NCI-H1092 (cell line): ENCODE measurements at regions not wholly inside any gene's neighbourhood (a gene's known extent, or its start where the extent isn't known, plus 50 kb on each side); places are given as distances from the start of the nearest gene placed in this dataset.
"Not testable (repeated sequence)": the region's sequence is repeated elsewhere in the genome, so short reads cannot be mapped to it uniquely, and the experiment has no call there.

Source experiments
- DNase-seq: peaks from one replicate; lab custom pipeline; 2025; lab: John Stamatoyannopoulos, UW

DNA sequence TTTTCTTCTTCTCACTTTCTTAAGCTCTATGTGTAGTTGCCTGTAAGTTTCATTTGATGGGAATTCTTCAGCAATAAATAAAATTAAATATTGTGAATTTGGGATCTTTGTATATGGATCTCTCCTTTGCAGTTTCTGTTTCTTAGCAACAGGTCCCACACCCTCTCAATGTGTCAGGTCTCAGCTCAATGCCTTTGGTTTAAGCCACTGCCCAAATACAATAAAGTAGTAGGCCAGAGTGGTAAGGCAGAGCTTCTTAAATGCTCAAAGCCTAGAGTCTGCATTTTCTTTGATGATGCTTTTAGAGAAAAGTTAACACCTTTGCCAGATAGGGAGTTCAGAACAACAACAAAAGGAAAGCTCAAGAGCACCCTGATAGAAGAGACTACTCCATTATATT, 343.7 kb downstream of the NSUN3 start:
- no peak for DNase-seq

DNA sequence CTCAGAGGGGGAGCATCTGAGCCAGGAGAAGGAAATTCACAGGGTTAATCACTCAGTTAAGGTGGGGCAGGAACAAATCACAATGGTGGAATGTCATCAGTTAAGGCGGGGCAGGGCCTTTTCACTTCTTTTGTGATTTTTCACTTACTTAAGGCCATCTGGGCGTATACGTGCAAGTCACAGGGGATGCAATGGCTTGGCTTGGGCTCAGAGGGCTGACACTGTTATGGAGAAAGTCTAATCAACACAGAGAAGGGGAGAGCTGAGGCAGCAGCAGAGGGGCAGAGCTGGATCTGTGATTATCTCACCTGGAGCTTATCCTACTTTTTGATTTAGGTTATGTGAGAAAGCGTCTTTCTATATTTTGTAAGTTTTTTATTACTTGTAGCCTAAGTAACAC, 350.1 kb downstream of the NSUN3 start:
- not testable (repeated sequence) for DNase-seq

DNA sequence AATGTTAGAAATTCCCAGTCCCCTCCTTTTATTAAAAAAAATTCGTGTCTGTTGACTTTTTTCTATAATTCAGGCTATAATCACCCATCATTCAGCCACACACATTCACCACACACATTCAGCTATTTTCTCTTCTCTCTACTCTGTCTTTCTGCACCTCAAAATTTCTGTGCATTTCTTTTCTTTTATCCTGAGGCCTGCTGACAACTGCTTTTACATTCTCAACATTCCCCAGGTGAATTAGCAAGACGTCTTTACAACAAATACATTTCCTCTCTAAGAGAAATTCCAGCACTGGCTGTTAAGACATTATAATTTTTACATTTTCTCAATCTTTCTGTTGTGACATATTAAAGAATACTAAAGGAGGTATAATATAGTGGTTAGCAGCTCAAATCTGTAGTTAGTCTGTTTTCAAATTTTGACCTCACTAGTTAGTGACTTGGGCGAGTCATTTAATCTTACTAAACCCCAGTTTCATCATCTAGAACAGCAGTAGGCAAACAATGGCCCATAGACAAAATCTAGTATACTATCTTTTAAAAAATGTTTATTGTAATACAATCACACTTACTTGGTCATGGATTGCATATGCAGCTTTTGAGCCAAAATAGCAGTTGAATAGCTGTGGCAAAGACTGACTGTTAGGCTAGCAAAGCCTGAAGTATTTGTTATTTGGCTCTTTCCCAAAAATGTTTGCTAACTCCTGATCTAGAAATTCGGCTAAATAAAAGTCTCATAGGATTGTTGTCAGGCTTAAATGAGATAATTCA, 350.7 kb downstream of the NSUN3 start:
- DNase-seq: no peak

DNA sequence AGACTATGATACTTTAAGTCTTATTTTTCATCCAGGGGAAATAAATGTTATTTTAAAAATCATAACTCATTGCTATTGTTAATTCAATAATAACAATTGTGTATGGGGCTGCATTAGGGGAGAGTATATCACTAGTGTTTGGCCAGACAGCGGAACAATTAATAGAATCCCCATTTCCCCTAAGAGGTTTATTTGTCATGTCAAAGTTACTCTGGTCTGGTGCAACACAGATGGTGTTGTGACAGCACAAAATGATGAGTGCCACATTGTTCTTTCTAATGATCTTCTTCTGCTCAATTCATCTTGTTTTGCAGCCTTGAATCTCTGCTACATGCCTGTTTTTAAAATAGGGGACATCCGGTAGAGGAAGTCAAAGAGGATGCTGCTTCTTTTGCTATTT, 351.6 kb downstream of the NSUN3 start:
- DNase-seq: no peak

DNA sequence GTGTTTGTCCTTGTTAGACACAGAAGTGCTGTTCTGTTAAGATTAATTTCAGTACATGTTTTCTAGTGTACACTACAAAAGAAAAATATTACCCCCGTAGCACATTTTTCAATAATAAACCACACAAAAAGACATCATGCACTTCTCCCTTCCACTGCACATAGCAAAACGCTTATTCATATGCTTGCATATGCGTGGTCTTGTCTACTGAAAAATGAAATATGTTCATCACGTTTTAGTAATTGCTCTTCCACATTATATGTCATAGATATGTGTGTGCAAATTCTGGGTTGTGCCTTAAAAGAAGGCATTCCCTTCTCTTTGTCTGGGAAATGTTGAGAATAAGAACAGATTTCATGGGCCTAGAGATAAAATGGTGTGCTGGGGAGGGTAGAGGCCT, 353.9 kb downstream of the NSUN3 start:
- no peak for DNase-seq

DNA sequence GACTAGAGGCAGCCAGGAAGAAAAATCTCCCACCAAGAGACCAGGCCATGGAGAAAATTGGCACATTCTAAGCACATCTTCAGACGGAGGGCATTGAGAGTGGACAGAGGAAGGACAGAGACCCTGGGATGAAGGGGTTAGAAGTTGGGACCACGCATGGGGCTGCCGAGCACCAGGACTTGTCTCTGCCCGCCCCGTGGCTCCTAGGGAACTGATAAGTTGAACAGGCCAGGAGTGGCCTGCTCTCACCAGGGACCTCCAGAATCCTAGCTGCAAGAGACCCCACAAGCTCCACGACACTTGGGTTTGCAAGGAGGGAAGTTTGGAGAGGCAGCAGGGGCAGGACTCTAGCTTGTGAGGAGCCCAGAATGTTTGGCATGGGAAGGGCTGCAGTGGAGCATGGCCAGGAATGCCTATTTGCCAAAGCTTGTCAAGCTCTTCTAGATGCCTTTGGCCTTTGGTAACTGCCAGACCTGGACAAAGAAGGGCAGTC, 355.1 kb downstream of the NSUN3 start:
- no peak for DNase-seq

DNA sequence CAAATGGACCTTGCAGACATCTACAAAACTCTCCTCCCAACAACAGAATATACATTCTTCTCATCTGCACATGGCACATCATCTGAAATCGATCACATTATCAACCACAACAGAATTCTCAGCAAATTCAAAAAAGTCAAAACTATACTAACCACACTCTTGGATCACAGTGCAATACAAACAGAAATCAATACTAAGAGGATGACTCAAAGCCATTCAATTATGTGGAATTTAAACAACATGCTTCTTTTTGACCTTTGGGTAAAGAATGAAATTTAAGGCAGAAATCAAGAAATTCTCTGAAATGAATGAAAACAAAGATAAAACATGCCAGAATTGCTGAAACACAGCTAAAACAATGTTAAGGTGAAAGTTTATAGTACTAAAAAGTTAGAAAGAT, 358.1 kb downstream of the NSUN3 start:
- DNase-seq: no peak

DNA sequence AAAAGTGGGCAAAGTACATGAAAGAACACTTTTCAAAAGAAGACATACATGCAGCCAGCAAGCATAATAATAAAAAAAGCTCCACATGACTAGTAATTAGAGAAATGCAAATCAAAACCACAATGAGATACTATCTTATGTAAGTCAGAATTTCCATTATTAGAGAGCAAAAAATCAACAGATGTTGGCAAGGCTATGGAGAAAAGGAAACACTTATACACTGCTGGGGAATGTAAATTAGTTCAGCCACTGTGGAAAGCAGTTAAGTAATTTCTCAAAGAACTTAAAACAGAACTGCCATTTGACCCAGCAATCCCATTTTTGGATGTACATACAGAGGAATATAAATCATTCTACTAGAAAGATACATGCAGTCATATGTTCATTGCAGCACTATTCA, 360.7 kb downstream of the NSUN3 start:
- DNase-seq: no peak

DNA sequence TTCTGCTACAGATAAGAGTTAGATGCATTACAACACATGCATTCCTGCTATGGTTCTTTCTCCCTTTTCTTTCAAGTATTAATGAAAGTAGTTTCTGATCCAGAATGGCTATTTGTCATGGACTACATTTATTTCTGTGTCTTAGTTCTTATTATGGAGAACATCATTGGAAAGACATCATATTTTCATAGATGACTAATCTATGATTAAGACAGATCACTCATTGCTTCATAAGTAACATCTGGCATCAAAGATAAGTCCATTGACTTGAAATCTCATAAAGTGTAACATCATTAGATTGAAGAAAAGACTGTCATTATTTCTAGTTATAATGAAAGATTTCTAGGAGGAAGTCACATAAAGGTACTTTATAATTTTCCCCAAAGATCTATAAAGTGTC, 366.7 kb downstream of the NSUN3 start:
- DNase-seq: no peak

DNA sequence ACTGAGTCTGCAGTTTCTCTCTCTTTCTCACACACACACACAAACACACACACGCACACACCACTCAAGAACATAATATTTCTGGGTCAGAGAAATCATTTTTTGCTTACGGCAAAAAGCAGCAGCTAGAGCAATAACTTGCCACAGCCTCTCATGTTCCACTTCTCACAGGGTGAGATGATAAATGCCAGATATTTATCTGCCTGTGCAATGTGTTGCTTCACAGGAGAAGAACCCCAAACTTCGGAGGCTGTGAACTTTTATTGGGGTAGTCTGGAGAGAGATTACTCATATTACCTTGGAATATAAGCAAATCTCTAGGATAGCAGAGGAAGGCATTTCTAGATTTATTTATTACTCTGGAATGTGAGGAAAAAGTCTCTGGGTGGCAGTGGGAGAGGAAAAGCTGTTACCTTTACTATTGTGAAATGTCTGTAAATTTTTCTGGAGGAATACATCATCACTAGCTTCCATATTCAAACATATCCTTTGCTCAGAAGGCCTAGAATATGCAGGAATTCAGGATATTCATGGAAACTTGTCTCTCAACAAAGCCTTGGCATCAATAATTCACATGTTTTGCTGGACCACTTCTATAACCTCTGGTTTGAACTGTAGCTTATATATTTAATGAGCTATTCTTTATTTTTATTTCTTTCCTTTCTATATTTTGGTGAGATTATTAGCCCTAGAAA, 369.2 kb downstream of the NSUN3 start:
- DNase-seq: no peak

DNA sequence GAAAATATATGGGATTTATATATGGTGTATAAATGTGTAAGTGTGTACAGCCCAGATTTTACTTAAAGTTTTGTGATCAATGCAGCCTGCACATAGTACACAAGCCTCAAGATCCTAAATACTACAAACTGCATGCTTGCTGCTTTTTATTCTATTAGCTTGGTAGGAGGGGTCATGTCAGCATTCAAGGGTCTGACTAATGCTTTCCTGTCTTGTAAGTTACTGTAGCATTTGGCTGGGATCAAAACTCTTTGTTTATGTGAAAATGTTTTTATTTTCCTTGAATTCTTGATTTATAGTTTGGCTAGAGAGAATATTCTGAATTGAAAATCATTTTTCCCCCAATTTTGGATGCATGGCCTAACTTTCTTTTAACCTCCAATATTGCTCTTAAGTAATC, 370.9 kb downstream of the NSUN3 start:
- no peak for DNase-seq

DNA sequence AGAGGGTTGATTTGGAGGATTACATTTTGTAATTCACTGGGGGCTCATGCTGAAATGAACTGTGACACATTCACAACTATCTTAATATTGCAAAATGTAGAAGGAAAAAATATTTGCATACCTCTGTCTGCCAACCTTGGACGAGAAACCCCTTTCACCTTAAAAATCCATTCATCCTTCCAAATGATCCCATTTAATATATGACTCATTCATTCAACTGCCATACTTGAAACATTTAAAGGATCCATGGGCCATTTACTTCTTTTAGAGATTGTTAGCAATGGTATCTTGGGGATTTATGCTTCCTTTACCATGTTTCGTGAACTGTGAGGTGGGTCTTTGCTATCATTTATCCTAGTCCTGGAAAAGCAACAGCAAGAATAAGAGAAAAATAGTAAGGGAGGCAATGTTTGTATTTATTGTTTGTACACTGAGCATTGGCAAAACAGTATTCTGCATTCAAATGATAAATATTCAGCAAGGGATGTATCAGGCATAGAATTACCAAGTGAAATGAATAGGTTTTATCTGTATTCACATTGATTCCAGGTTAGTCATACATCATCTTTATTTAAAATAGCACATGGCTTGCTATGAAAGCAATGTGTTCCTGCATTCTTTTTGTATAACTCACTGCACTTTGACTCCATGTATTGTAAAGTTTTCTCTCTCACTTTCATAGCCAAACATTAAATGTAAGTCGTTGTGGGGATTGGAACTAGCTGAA, 378.1 kb downstream of the NSUN3 start:
- DNase-seq: no peak

DNA sequence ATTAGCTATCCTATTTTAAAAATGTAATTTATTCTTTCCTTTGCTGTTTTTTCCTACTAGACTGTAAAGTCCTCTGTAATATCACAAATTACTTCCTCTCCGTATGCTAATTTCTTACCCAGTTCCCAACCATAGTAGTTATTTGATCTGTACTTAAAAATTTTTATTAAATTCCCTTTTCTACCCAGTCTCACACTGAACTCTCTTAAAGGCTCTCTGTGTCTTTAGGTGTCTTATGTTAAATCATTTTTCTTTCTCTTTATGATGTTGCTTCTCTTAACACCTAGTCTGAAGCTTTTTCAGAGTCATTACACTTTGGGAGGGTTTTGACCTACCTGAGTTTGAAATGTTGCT, 378.6 kb downstream of the NSUN3 start:
- DNase-seq: no peak

DNA sequence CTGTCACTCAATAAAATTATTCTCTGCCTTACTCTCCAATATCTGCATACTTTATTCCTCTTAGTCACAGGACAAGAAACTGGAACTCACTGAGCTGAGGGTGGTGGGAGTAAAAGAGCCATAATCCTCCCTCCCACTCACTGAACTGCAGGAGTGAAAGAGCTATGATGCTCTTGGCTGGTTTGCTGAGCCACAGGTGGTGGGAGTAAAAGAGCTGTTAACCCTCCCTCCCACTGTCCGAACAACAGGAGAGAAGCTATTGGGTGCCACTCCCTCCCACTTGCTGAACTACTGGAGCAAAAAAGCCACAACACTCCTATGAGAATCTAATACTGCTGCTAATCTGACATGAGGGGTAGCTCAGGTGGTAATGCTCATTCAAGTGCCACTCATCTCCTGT, 391.0 kb downstream of the NSUN3 start:
- DNase-seq: no peak

DNA sequence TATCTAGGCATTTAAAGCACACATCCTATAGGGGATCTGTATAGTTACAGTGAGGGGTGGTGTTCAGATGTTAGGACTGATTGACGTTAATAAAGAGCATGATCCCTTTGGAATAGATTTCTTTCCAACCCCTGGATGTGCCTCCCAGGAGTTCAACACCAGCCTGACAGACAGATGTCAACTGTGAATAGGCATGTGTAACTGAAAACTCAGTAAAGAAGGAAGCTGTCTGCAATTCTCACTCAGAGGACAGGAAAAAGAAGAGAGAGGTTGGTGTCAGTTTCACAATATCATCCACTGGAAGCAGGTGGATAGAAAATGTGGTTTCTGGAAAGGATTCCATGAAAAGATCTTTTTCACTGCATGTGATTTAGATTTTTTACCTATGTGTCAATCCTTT, 396.3 kb downstream of the NSUN3 start:
- DNase-seq: no peak

DNA sequence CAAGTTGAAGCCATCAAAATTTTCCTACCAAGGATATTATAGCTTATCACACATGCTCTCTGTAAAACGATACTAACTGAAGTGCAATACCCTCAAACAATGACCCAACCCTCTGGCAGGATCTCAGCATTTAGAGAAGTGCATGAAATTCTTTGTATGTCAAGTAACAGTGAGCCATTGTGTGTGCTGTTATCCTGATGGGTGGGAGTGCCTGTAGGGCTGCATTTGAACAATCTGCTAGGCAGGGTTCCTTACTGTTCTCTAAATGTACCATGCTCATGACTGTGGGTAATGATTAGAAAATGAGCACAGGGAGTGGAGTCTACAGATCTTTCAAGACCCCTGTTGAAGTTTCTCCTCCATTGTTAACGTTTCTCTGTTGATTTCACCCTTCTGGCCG, 398.1 kb downstream of the NSUN3 start:
- no peak for DNase-seq

DNA sequence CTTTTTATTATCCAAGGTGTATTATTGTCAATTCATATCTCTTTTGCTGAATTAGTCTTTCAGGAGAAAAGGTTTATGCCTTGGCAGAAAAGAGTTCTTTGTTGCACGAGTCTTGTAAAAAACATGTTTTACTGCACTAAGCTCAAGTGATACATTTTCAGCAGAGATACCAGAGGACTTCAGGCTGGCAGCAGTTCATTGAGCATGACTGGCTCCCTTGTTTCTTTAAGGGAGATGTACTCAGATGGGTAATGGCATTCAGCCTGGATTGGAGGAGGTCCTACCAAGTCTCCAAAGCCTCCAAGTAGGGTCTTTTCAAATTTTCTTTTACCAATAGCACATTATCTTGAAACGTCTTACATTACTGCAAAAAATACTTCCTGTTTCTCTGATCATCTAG, 400.1 kb downstream of the NSUN3 start:
- DNase-seq: no peak

DNA sequence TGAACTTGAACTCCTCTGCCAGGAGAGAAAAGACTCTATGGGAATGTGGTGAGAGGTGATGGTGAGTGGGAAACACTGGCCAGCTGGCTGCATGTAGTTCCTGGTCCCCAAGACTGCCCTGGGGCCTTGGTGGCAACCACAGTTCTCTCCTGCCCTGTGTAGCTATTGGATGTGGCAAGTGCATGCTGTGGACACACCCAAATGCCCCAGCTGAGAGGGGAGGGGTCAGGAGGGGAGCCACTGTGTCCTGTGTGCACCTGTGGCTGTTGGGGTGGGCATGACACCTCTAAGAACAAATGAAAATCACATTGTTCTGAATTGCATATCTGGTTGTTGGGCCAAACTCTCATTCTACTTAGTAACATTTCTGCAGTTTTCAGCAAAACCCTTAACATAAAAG, 409.6 kb downstream of the NSUN3 start:
- DNase-seq: no peak

DNA sequence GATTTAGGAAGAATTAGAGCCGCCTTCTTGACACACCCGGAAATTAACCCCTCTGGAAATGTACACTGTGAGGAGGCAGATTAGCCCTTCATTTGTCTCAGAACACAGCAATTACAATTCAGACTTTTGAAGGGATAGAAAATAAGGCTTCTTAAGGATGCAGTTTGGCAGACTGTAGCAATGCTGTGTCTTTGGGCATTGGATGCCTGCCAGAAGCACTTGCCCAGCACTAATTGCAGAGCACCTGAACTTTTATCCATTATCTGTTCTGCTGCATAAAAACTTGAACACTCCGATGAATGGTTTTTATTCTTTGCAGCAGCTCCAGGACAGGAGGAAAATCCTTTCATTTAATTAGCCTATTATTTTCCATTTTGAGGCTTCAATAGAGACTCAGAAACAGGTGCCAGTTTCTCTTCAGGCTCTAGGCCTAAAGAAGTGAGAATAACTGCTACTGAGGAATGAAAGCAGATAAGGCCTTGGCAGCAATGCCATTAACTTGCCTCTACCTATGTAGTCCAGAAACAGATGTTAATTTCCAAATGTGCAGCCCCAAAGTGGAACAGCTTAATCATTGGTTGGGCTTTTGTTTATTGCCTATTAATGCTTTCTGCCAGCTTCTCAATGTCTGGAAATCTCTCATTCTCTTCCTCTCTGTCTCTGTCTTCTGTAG, 418.5 kb downstream of the NSUN3 start:
- DNase-seq: no peak

DNA sequence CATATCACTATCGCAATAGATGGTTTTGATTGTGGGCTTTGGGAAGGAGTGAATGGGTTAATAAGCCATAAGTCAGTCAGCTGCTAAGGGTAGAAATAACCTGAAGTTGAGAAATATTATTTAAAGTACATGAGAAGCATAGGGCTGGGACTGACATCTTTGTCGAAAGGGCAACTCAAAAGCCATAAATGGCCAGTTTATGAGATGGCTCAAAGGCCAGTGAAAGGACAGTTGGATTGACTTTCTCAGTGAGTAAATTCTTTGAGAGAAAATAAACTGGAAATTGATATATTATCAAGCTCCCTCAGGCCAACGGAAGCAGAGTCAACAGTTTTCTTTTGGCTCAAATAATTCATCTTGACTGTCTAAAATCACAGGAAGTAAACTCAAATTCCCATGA, 419.8 kb downstream of the NSUN3 start:
- no peak for DNase-seq

DNA sequence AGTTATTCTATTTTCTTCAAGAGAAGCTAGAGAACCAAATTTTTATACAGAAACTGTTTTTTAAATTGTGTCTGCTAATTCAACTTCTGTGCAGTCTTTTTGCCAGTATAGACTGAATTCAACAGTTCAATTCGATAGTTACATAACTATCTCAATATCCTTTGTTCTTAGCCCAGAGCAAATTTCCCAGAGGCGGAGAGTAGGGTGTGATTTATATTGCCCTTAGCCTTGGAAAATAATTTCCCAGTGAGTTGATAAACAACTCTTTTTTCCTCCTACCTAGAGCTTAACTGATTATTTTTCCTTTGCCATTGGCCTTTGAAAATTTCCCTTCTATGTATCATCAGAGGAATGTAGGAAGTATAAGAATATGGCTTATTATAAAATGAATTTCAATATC, 420.5 kb downstream of the NSUN3 start:
- no peak for DNase-seq

DNA sequence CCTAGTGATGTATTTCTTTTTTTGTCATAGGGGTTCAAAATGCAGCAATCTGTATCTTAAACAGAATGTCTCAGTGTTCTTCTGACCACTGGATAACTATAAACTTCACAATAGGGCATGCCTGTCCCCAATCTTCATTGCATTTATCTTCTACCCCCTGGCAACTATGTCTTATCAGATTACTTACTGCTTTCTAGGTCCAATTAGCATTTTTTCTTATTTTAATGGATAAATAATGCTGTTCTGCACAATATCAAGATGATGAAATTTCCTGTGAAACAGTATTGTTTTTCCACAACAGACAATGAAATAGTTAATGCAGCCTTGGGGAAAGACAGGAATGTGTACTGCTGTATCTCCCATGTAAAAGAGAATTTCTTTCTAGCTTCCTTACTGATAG, 432.1 kb downstream of the NSUN3 start:
- no peak for DNase-seq

DNA sequence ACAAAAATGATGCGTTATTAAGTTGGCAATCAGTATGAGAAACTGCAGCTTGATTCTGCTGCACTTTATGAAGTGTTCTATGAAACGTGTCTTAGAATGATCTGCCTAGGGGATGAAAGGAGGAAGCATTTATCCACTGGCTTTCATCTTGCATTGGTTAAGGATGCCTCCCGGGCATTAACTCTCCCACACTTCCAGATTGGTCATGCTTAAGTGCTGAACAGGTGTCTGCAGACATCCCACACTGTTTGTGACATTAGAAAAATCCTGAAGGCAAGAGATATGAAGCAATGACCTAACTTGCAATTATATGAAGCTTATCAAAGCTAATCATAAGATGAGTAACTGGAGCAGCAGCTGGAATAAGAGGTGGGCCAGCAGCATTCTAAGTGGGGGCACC, 437.3 kb downstream of the NSUN3 start:
- DNase-seq: no peak
